NOMO-1 treated with dmso at 0.1 percent for 144 hours (cell line): ENCODE measurements at regions not wholly inside any gene's neighbourhood (a gene's known extent, or its start where the extent isn't known, plus 50 kb on each side); places are given as distances from the start of the nearest gene placed in this dataset.
A peak's percentile ranks its signal among the peaks of the same experiment; 100 is the strongest.

Experiments used
- DNase-seq: peaks from one replicate; lab custom pipeline; 2025; ENCODE audit not compliant: unreplicated experiment; lab: John Stamatoyannopoulos, UW

DNA sequence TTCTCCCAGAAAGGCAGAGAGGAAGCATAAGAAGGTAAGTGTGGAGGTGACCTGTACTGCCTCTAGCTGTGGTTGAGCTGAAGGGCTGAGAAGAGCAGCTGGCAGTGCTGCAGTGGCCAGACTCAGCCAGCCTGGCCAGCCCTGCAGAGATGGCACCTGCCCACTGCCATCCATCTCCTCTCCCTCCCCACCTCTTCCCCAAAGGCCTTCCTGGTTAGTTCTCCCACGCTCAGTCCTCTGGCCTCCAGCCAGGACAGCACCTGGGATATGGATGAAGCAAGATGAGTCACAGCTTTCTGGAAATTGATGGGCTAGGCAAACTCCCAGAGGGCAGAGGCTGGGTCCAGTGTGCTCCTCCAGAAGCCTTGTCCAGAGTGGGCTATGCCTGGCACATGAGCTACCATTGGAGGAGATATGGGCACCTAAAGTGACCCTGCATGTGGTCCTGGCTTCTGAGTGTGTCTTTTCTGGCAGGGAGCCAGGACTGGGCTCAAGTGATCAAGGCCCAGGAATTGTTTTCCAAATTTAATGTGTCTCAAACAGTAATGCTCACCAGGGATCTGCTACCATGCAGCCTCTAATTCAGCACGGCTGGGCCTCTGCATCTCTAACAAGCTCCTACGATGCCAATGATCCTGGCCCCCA lies 81.0 kb upstream of the CACUL1 start:
- DNase-seq, result no peak

DNA sequence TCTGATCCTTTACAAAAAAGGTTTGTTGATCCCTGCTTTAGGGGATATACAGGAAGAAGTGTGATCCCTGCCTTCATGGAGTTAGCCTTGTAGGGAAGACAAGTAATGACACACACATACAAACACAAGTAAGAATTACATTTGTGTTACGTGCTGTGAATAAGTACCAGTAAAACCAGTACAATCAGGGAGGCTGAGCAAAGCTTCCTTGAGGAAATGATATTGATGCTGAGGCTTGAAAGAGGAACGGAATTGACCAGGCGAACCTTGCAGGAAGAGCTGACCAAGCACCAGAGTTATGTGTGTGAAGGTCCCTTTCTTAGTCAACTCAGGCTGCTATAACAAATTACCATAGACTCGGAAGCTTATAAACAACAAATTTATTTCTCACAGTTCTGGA lies 83.6 kb upstream of the CACUL1 start:
- DNase-seq, result no peak

DNA sequence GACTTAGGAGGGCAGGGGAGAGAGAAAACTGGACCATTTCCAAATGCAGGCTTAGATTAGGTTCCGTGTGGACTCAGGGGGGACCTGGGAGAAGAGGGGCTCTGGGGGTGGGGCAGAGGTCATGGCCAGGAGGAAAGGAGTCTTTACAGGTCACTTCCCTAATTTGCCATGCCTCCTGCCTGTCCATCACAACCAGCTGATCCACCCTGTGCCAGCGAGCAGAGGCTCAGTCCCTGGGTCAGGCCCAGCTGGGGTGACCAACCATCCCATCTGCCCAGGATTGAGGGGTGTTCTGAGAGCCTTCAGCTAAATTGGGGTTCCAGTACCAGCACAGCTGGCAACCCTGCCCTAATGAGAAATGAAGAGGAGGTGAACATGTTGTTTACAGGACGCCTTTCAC lies 84.6 kb upstream of the CACUL1 start:
- no peak for DNase-seq

DNA sequence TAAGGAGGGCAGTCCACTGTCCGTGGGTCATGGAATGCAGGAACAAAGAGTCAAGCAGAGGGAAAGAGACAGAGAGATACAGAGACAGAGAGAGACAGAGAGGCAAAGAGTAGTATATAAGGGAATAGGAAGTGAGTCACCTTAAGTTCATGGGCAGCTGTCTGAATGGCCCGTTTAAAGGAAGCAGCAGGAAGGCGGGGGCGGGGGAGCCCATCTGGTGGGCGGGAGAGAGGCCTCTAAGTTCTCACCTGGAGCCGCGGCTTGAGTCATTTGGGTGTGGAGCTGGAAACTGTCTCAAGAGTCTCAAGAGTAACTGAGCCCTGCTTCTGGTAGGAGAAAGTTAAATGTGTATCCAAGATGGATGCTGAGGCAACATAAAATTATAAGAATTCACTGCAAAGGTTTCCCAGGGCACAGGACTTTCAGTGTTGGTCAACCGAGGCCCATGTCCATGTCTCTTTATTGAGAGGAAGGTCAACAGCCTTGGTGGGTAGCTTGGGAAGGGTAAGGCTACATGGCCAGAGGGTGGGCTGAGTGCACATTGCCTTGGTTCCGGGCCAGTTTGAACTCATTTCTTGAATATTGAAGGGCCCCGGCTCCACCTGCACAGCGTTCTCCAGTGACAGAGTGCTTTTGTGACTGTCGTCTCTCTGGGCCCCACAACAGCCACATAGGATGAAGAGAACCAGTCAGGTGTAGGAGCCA lies 85.5 kb upstream of the CACUL1 start:
- DNase-seq, result no peak

DNA sequence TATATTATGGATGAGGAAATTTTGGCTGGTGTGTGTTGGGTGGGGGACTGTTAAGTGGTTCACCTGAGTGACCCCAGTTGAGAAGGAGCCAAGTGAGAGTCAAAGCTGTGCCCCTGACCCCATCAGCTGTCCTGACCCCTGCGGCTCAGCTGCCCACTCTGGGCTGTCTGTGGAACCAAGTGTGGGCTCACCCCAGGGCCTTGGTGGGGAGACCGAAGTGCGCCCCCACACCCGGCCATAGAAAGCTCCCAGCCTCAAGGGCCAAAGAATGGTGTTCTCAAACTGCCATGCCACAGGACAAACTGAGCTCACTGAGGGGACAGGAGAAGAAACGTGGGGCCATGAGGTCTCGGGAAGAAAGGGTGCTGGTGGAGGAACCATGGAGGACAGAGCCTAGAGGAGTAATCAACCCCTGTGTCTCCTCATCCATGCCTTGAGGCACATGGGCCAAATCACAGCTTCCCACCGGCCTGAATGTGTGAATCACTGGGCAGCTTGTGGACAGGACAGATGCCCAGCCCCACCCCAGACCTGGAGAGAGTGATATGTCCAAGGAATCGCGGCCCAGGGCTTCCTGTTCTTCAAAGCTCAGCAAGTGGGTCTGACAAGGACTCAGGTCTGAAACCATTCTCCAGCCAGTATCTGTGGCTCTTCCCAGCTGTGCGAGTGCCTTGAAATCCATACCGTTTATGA lies 86.2 kb upstream of the CACUL1 start:
- no peak for DNase-seq

DNA sequence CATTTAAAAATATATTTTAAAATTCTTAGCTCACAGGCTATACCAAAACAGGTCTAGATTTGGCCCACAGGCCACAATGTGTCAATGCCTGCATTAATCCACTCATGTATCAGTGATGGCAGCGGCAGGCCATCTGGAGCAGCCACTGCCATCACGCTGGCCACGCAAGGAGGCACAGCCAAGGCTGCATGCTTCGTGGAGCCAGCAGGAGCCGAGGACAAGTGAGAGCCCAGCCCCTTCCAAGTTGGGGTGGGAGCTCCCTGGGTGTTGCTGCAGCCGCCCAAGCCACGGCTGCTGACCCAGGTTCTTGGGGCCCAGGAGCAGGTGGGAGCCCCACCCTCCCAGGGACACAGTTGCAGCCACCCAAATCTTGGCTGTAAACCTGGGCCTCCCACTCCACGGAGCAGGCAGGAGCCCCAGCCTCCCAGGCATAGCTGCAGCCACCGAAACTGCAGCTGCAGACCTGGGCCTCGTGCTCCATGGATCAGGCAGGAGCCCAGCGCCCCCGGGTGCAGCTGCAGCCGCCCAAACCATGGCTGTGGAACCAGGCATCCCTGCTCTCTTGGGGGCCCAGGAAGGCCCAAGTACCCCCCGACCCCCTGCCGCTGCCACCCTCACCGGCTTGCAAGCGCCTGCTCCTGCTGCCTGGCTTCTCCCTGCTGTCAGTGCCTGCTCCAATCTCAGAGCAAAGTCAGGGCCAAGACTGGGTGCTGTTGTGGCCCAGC lies 87.3 kb upstream of the CACUL1 start:
- no peak for DNase-seq

DNA sequence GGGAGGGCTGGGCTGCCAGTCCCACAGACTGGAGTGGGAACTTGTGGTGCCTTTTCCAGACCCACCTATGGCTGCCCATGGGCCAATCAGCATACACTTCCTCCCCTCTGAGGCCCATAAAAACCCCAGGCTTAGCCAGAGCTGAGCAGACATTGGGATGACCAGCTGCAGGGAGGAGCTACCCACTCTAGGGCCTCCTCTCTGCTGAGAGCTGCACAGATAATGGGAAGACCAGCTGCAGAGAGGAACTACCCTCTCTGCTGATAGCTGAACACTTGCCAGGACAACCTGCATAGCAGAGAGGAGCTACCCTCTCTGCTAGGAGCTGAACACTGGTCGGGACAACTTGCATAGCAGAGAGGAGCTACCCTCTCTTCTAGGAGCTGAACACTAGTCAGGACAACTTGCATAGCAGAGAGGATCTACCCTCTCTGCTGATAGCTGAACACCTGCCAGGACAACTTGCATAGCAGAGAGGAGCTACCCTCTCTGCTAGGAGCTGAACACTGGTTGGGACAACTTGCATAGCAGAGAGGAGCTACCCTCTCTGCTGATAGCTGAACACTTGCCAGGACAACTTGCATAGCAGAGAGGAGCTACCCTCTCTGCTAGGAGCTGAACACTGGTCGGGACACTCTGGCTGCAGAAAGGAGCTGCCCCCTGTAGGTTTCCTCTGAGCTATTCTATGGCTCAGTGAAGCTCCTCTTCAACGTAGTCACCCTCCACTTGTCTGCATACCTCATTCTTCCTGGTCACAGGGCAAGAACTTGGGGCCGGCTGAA lies 88.3 kb upstream of the CACUL1 start:
- no peak for DNase-seq

DNA sequence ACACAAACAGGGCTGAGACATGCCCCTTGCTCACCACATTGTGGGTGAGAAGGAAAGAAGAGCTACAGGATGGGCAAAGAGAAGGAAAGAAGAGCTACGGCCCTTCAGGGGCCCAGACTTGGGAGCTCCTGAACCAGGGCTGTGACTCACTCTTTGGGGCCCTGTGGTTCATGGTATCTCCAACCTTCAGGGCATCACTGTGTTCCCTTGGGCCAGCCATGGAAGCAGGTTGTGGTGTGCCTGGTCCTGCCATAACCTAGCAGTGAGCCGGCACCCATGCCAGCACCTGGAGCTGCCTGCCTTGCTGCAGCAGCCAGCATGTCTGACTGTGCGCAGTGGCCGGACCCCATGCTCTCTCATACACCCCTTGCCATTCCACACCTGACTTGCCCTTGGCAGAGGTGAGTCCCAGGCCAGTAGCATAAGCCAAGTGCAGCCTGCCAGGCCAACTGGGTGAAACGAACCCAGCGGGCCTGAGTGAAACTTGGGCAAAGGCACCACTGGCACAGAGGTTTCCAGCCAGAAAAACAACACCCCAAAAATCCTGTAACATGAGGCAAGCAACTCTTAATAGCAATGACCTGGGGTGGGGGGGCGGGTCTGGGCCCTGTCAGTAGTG lies 89.0 kb upstream of the CACUL1 start:
- no peak for DNase-seq

DNA sequence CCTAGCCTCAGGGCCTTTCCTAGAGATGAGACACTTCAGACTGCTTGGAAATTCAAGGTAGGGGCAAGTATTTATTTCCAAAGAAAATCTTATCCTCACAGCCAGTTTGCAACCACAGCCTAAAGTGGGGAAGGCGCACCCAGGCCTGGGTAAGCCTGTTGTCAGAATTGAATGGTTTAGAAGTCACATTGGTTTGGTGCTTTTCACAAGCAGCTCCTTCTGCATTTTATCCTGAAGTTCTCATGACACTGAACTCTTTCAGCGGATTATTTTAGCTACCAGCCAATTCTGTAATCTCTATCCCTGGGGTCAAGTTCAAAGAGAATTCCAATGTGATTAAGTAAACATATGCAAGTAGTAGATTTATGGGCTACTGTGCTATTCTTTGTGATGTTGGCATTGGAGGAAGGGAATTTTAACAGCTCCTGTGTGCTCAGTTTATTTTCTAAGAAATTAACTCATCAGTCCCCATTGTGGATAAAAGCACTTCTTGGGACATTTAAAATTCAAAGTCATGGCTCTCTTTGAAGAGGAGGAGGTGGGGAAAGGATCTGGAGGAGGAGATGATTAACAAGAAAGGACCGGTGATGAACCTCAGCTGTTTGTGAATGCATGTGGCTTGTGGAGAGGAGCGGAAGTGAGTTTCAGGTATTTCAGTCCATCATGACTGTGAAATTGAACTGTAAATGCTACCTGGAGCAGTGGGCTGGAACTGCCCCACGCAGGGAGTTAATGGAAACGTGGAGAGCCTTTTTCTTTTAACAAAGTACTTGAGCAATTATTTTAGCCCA lies 90.2 kb upstream of the CACUL1 start:
- DNase-seq, result no peak

DNA sequence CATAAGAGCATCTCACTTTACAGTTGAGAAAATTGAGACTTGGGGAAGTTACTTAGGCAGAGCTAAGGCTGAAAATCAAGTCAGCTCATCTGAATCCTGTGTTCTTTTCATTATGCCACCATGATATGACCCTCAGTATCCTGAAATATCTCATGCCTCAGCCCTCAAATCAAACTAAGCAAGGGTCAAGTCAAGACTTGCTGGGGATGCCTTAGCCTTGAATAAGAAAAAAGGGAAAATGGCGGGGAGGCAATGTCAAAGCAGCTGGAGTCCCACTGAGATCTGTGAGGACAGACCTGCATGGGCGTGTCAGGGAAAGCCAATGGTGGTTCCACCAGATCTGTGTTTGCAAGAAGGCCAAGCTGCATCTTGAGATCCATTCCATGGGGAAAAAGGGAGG lies 91.0 kb upstream of the CACUL1 start:
- no peak for DNase-seq

DNA sequence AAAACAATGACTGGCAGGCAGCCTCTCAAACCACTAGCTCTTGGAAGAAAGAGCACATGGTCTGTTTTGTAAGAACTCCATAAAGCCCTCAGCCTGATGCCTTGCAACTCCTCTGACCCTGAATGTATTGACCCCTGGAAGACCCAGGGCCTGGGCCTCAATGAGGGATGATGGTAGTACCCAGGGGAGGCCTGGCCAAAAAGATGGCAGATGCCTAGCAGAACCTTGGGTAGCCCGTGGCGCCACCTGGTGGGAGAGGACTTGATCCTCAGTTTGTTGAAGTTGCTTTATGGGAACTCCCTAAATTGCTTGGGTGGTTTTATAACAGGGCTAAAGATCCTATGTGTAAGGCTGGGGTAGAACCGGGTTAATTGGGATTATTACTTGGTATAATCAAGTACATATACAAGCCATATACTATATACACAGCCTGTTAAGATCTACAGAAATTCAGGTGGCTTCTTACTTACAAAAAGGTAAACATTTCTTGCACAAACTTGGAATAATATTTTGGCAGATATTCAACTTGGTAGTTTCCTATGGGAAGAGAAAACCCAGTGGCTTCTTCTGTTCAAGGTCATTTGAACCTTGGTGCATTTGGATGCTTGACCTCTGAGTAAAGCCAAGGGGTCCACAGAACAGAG lies 95.8 kb upstream of the CACUL1 start:
- DNase-seq, result peak; percentile 25

DNA sequence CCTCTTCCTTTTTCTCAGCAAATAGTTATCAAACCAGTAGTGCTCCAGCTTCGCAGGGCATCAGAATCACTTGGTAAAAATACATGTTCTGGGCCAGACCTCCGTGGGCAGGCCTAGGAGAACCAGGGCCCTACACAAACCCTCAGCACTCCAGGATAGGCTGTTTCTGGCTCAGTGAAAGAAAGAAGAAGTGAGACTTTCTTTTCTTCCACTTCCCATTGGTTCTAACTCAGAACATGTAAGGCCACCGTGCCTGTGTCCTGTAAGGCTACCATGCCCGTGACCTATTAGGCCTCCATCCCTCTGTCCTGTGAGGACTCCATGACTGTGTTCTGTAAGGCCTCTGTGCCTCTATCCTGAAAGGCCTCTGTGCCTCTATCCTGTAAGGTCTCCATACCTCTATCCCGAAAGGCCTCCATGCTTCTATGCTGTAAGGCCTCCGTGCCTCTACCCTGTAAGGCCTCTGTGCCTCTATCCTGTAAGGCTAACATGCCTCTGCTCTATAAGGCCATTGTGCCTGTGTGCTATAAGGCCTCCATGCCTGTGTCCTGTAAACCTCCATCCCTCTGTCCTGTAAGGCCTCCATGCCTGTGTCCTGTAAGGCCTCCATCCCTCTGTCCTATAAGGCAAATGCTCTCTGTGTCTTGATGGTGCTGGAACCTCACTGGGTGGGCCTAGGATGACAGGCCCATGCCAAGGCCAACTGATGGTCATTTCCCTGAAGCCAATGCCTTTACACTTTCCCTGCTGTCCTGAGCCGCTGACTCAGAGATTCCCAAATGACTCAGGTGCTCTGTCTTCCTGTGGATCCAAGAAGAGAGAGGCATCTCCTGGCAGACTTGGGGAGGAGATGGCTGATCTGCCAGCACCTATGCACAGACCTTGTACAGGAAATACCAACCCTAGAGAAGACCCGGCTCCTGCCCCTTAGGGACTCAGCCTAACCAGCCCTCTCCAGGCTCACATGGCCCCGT lies 96.6 kb upstream of the CACUL1 start:
- peak; percentile 27 for DNase-seq

DNA sequence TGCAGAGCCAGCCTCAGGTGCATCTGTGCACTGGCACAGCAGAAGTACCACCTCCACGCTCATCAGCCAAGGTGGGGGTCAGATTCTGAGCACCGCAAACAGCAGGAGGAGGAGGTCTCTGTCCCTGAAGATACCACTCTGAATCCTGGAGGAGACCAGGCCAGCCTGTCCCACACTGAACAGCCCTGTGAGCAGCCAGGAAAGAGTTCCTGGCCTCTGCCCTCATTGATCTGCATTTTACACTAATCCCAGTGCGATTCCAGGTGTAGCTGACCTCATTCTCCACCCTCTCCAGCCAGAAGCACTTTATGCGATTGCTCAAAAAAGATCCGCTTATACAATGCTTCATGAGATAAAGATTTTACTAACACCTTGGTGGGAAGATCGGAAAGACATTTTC lies 99.1 kb upstream of the CACUL1 start:
- DNase-seq, result no peak

DNA sequence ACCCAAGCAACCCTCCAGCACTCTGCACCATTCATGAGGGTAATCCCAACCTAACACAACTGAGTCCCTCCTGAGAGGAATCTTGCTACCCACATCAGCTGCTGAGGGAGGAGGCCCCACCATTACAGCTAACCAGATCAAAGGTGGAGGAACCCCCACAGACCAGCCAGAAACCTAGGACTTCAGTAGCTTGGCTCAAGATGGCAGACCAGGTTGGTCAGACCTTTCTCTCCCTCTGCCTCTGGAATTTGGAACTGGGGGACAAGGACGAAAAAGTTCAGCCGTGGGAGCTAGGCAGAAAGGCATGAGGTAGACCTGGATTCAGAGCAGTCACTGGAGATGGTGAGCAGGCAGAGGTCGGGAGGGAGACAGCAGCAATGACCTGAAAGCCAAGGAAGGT lies 101.3 kb upstream of the CACUL1 start:
- no peak for DNase-seq

DNA sequence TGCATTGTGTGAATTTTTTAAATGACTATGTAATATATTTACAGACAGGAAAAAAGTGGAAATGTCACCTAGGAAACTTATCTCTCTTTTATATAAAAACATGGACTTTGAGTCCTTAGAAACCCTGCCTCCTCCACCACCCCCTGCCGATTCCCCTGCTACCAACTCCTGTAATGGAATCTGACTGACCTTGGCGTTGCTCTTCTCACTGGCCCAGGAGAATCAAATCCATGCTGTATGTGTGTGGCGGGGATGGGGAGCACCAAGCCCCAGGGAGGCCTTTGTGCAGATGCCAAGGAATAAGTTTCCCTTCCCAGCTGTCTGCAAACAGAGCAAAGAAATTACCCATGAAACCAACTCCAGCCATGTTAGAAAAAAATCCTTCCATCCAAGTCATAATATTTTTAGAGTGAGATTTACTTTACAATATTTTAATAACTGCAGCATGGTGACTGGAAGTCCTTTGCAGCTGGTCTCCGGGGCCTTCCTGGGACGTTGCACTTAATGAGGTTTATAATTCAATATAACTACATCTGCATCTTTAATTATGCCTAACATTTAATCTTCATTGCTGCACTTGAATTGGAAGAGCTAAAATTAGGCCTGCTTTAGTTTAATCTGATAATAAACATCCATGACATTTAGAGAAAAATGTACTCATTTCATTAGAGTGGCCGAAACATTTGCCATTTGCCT lies 111.4 kb upstream of the CACUL1 start:
- DNase-seq, result no peak

DNA sequence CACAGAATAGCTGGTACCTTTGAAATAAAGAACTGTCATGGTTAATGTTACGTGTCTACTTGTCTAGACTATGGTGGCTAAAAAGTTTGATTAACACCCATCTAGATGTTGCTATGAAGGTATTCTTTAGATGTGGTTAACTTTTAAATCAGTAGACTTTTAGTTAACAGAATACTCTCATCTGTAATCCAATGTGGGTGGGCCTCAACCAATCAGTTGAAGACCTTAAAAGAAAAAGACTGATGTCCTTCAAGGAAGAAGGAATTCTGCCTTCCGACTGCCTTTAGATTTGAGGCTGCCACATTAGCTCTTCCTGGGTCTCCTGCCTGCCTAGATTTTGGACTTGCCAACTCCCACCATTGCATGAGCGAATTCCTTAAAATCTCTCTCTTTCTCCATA lies 113.0 kb upstream of the CACUL1 start:
- DNase-seq, result no peak

DNA sequence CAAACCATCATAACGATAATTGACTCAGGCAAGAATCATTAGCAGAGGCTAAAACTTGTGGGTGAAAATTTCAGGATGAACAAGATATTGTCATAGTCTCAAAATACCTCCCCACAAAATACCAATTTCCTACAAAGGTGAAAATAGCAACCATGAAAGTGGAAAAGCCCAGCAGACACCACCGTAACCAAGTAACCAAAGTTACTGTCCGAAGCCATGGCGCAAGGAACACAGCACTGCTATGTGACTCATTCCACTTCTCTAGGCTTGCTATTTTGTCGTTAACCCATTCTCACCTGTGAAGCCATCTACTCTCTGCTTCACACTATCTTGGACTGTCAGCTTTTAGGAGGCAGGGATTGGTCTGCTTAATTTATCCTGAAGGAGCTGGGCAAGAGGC lies 113.8 kb upstream of the CACUL1 start:
- DNase-seq, result no peak
